ENCODE measurements at regions not wholly inside any gene's neighbourhood (a gene's known extent, or its start where the extent isn't known, plus 50 kb on each side); places are given as distances from the start of the nearest gene placed in this dataset.

DNA sequence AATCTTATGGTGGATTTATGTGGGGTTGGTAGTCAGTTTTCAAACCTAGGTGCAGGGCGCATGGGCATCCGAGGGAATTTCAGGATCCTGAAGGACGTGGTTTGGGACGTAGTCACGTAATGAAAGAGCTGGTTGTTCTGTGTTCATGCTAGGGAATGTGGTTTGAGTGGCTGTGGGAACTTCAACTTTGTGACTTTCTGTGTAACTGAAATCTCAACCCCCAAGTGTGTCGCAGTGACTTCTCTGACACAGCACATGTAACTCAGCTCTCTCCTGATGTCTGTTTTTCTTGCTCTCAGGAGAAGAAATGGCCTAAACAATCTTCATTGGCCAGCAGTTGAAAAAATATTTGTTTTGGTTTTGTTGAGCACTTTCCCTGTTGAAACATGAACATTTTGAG lies 199.0 kb downstream of the PTEN start:
- DNase-seq = no peak

DNA sequence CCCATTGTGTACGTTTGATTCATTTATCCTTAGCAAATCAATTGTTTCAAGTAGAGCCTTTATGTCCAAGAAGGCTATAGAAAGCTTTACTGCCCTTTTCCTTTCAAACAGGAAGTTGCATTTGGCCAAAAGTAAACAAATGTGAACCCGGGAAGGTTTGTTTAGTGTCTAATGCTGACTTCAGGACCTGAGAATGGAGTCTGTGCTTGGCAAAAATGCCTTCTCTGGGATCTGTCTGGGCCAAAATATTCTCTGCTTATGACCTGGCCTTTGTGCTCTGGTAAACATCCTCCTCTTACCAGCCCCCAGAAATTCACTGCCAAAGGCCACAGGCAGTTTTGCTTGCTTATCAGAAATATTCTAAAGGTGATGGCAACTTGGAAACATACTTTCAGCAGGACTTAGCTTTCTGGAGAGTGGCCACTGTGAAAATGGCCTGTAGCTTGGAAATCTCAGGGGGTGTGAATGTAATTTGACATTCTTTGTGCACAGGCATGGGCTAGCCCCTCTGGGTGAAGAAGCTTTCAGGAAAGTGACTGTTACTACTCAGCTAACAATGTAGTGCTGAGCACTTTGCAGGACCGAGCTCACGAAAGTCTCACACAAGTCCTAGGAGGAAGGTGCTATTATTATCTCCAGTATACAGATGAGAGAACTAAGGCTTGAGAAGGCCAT lies 199.5 kb downstream of the PTEN start:
- no peak for DNase-seq

DNA sequence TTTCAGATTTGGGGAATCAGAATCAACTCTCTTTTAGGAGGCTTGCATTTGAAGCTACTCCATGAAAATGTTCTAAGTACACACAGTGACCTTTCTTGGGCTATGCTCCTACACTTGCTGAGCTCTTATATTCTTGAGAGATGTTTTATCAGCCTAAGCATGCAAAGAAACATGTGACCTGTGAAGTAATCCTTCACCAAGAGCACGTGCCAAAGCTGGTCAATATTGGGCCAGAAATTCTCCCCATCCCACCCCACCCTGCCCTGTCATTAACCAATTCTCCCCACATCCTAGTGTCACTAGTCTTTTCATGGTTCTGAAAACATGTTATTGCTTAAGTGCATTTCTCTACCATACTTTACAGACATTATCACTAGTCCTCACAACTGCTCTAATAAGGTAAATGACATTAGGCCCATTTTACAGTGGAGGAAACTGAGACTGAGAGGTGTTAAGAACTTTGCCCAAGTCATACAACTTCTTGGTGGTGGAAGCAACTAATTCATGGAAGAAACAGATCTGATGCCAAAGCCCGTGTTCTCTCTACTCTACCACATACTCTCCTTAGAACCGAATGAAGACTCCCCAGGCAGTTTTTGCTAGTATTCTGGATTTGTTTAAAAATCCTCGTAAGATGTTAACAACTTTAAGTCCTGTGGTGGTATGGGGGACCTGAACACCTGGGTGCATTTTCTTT lies 200.6 kb downstream of the PTEN start:
- DNase-seq = no peak

DNA sequence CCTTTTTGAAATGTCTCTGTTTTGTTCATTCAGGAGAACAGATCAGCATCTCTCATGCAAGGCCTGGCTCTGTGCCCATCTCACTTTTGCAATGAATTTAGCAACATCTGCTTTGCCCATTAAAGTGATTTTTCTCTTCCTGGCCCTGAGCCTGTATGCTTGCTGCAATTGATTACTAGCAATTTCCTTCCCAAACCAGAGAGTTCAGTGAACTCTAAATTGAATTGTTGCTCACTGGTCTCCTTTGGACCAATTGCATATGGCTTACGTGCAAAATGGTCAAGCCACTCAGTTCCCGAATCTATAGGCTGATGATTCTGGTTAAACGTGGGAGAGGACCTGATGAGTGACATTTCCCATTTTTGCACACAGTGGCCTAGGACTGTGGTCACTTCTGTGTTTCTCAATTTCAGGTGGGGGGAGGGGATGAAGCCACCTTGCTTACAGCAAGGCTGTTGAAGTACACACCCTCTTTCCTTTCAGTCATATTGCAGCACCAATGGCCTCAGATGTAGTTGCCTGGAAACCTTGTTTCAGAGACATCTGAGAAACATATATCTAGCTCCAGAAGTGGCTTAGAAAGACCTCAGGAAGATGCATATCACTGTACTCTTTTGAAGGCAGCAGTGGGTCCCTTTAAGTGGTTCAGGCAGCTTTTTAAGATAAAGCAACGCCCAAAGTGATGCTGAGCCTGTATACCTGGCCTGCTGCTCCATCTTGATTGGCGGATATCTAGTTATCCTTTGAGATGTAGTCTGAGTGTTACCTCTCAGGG lies 201.4 kb downstream of the PTEN start:
- no peak for DNase-seq

DNA sequence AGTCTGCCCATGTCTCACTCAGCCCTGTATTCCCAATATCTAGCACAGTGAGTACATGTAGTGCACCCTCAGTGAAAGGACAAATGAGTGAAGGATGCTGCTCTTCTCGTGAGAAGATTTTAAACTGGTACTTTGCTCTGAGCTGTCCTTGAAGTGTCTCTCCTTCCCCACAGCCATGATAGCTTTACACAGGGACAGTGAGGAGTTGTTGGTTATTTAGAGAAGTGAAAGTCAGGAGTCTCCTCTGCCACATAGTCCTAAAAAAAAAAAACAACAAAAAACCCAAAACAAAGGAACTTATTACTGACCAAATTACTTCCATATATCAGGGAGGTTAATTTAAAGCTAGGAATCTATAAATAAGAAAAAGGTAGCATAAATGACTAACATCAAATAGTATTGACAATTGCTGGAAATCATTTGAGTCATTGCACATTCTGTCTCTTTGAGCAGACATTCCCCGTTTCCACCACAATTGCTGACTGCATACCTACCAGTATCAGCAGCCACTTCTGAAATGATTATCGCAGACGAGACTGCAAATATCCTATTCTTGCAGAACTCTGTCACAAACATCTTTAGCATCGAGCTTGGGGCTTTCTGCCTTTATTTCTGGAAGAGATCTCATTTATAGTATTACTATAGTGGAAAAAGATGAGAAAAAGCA lies 202.1 kb downstream of the PTEN start:
- no peak for DNase-seq

DNA sequence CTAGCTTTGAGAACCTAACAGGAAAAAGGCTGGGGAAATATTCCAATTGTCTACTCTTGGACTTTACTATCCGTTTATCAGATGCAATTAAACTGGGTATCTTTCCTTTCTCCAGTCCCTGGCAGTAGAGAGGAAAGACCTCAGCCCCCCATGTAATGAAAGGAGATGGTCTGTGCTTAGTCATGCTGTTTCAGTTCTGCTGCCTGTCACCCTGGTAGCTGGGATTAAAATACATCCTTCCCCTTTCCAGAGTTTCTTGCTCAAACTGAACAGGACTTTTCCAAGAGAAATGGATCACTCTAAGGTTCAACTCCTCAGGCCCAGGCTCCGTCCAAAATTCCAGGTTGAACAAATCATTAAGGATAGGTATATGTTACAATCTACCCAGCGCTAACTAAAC lies 202.9 kb downstream of the PTEN start:
- no peak for DNase-seq

DNA sequence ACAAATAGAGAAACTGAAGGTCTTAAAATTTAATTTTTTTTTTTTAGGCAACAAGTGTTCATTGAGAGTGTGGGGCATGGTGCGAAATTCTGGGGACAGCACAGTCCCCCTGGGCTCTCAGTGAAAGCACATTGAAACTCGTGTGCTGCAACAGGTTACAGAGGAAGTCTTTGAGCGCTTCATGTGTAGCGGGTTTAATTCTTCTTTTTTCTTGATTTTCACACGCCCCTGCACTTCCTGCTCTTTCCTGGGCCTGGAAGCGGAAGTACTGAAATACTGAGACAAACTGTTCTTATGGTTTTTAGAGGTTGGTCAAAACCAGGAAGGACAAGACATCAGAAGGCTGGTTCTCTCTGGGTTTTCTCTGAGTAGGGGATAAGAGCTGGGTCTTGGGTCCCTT lies 203.5 kb downstream of the PTEN start:
- no peak for DNase-seq

DNA sequence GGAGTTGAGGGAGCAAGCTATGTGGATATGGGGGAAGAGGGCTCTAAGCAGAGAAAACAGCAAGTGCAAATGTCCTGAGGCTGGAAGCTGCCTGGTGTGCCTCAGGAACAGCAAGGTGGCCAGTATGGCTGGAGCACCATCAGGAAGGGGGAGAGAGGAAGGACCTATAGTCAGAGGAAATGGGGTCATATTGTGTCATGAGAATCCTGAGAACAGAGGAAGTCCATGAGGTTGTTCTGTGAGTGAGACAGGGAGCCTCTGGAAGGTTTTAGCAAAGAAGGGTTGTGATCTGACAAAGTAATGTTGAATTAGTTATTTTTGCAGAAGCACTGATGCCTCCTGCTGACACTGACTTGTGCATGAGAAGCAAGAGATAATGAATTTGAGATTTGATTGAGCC lies 204.3 kb downstream of the PTEN start:
- no peak for DNase-seq

DNA sequence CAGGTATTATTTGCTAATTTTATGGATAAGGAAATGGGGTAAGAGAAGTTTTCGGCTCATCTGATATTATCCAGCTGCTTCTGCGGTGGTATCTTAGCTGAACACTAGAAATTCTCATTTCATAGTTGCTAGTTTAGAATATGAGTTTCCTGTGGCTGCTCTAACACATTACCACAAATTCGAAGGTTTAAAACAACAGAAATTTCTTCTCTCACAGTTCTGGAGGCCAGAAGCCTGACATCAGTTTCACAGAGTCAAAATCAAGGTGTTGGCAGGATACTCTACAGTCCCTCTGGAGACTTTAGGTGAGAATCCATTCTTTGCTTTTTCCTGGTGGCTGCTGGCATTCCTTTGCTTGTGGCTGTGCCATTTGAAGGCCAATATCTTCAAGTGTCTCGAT lies 205.9 kb downstream of the PTEN start:
- no peak for DNase-seq

DNA sequence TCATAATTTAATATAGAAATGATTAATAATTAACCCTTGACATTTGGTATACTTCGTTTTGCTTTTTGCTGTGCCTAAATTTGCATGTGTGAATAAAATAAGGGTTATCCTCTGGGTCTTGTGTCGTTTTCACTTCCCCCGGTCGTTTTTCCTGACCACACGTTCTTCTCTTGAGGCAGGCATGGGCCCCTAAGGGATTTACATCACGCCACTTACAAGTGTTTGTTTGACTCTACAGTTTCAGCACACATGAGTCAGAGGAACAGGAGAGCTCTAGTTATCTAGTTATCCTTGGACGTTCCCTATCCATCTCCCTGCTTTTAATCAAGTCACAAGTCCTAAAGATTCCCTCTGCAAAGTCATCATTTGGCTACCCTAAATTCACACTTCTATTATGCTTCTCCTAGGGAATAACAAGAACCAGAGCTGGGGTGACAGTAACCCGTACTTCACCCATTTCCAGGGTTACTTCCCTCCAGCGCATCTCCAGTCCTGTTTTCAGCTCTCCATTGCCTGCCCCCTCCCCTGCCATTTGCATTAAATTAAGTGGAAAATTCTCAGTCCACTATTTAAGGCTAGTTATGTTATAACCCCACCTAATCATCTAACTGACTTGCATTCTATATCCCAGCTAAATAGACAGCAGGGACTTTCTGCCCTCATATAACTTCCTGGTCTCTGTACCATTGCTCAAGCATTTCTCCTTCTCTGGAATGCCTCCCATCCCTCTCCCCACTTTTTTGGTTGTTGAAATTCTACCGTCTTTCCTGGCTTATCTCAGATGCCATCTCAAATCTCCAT lies 206.9 kb downstream of the PTEN start:
- DNase-seq = no peak

DNA sequence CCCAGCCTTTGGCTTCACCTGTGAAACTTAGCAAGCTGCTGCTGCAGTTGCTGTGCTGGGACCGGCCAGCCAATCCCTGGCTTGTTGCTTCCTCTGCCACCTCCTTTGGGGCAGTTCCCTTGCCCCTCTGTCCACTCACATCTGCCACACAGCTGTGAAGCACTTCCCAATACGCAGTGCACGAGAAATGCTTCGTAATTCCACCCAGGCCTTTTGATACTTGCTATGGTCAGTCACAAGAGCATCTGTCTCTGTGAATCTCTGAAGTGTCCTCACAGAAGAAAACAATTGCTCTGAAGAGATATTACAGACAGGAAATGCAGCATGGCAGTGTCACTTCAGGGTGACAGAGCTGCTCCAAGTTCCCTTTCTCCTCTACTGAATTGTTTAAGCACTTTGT lies 208.5 kb downstream of the PTEN start:
- no peak for DNase-seq

DNA sequence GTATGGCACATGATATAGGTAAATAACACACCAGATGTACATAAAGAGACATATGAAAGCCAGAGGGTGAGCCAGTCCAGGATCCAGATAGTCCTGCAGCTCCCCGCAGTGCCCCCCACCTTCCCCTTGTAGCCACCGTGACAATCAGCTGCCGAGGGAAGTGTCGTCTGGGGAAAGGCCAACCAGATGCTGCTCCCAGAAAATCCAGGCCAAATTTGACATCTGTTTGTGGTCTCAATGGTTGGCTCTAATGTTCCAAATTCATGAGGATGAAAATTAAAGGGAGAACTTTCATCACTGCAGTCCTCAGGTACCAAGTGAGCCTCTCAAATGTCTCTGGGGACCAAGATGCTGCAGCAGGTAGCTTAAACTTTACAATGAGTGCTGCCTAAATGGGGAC lies 210.3 kb downstream of the PTEN start:
- DNase-seq = no peak

DNA sequence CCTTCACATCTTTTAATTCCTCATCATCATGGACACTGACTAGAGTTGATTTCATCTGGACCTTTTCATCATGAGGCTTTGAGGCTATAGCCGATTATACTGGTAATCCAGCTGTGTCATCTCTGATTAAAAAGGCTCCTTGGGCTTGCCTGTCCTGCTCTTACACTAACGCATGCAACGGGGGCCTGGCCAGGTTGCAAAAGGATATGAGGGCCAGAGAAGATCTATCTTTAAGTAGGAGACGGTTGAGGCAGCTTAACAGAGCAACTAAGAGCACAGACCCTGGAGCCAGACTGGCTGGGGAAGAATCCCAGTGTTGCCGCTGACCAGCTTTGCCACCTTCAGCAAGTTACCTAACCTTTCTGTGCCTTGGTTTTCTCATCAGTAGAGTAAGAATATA lies 211.5 kb downstream of the PTEN start:
- no peak for DNase-seq

DNA sequence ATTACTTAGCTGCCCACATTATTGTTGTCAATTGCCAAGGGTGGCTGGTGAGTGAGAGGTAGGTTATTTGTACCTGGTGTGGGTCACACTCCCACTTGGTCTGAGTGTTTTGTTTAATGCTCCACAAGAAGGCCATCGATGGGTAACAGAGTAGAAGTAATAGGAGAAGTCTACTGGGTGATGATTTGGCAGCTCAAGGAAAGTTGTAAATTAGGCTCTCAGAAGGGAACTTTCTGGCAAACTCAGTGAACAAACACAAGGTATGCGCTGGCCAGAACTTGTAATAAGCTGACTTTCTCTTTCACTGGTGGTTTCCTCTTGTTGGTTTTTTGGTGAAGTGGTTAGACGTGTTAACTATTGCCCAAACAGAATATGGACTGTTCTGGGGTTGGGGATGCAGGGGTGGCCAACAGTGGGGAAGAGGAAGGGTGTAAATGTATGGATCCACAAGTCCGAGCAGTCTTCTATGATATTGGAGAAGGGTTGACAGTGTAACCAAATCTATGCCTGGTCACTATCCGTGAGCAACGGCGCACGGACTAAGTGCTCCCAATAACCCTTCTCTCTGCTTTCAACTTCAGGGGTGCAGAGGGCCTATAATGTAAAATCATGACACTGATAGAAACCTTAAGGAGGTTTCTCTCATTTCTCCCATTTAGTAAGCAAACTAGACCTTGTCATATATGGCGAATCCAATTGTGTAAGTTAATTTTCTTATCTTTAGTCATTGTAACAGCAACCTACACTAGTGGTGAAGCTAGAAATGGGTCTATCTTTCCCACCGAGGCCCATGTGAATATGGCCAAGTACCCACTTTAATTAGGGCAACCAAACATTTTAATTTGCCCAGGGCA lies 212.8 kb downstream of the PTEN start:
- DNase-seq = no peak

DNA sequence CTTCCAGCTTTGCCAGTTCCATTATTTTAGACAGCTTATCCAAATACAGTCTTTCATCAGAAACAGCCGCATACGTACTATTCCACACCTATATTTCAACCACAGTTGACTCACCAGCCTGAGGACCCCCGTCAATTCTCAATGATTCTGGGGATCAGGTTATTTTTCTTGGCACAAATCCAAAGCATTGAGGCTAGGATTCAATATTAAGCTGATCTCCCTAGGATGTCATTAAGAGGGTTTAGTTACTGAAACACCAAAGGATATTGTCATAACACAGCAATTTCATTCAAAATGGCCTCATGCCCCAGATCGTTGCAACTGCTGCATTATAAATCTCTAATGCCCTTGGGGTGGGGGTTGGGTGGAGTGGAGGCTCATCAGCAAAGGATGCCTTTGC lies 214.6 kb downstream of the PTEN start:
- DNase-seq = no peak

DNA sequence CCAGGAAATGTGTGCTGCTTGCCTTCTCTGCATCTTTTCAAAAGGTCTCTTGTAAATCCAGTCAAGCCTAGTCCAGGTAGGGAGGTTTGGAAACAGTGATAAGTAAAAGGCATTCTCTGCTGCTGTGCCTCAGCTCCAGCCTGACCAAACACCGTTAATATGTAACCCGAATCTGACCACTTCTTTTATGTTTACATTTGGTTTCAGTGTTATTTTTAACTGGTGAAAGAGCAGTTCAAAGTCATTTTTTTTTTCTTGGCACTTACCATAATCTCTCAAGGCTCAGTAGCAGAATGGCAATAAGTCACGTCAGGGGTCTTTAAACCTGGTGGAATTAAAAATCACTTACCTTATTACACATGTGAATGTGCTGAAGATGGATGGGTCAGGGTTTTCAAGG lies 216.8 kb downstream of the PTEN start:
- DNase-seq = no peak

DNA sequence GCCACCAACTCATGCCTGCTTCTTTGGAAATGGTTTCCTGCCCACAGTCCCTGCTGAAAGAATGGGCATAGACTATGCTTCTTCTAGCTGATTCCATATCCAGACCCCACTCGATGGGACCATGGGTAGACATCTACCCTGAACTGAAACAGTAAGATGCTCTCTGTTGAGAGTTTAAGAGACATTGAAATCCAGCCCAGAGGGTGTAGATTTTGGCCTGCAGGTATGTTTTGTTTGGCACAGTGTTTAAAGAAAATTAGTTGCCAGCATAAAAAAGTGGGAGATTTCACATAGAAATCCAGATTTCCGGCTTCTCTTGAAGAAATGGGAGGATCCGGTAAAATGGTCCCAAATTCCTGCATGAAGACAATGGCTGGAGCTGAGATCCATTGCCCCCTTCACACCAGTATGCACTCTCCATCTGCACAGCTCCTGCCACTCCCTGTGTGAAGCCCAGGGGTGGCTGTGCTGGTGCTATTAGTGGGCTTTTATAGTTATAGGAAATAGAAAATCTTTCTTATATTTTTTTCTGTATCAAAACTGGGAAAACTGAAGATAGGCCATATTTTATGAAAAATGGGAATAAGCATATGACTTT lies 218.1 kb downstream of the PTEN start:
- no peak for DNase-seq

DNA sequence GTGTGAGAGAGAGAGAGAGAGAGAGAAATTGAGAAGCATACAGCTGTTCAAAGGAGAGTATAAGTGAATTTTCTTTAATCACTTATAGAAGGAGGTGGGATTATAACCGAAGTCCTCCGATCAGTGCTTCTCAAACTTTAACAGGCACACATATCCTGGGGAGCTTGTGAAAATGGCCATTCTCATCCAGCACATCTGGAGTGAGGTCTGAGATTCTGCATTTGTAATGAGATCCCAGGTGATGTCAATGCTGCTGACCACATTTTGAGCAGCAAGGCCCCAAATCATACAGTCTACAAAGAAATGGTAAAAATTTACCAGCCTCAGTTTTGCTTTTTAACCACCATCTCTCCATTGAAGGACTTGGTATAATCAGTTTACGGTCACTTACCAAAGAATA lies 219.0 kb downstream of the PTEN start:
- DNase-seq = no peak

DNA sequence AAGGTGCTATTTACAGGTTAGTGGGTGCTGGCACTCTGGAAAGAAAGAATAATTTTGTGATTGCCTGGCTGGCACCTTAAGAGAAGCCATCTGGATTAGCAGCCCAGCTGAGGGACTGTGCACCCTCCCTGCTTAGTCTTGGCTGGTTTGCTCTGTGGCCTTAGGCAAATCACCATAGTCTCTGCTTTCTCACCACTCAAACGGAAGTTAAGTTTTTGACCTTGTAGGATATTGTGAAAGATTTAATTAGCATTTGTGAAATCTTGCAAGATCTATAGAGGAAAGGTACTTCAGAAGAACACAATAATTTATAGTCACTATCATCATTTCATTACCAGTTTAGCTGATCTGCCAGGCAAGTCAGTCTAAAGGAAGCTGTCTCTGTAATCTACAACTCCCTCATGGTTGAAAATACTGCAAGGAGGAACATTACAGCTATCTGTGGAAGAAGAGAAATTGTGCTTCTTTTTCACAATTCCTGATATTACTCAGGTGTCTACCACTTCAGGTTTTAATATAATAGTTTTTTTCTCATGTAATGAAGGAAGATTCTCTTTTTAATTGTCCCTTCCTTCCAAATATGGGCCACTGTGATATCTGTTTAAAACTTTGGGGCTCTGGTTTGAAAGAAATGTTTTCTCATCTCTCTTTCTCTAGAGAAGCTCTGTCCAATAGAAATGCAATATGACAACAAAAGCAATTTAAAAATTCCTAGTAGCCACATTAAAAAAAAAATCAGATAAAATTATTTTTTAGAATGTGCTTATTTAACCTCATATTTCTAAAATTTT lies 219.6 kb downstream of the PTEN start:
- DNase-seq = no peak

DNA sequence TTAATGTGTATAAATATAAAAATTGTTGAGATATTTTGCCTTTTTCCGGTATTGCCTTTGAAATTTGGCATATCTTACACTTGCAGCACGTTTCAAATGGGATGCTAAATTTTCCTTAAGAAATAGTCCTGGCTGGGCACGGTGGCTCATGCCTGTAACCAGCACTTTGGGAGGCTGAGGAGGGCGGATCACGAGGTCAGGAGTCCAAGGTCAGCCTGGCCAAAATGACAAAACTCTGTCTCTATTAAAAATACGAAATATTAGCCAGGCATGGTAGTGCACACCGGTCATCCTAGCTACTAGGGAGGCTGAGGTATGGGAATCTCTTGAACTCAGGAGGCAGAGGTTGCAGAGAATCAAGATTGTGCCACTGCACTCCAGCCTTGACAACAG lies 220.2 kb downstream of the PTEN start:
- DNase-seq = no peak
